BE2C (cell line): ENCODE measurements at regions not wholly inside any gene's neighbourhood (a gene's known extent, or its start where the extent isn't known, plus 50 kb on each side); places are given as distances from the start of the nearest gene placed in this dataset.

Experiments
- DNase-seq: peaks from one replicate; pipeline ENCODE4 v3.0.0-alpha.2; 2020
- H3K27me3 ChIP-seq: fragments of 250-450 bp; sonication (Bioruptor Pico); 2 replicates; pipeline ENCODE4 v1.5.1; 2020; ENCODE audit warnings: mild to moderate bottlenecking
- H3K36me3 ChIP-seq: fragments of 250-450 bp; sonication (Bioruptor Pico); 2 replicates; pipeline ENCODE4 v1.5.1; 2020; ENCODE audit warnings: mild to moderate bottlenecking
- H3K4me1 ChIP-seq: fragments of 250-450 bp; sonication (Bioruptor Pico); 2 replicates; pipeline ENCODE4 v1.5.1; 2020
- H3K4me3 ChIP-seq: 2 replicates; pipeline ENCODE4 v1.5.1; 2011; ENCODE audit warnings: low read depth, low read length
- H3K9me3 ChIP-seq: fragments of 250-450 bp; sonication (Bioruptor Pico); 2 replicates; pipeline ENCODE4 v1.5.1; 2020
- CTCF ChIP-seq: IDR thresholded peaks from 2 replicates; pipeline ENCODE4 v1.5.1; 2012; ENCODE audit warnings: mild to moderate bottlenecking, low read depth, low read length

GRCh38 chr2:234179031-234179363, 128.5 kb downstream of the SPP2 start:
- Histone ChIP-seq H3K9me3 (no peaks in the 10 kb centered on the region), H3K36me3 (no peaks in the 10 kb centered on the region), H3K27me3 (no peaks in the 10 kb centered on the region), H3K4me1 (no peaks in the 10 kb centered on the region; the same call in 1 of the 2 replicates), H3K4me3 (no peak overlapping the region)
- TF ChIP-seq CTCF, result no peak
- DNase-seq, result no peak

DNA sequence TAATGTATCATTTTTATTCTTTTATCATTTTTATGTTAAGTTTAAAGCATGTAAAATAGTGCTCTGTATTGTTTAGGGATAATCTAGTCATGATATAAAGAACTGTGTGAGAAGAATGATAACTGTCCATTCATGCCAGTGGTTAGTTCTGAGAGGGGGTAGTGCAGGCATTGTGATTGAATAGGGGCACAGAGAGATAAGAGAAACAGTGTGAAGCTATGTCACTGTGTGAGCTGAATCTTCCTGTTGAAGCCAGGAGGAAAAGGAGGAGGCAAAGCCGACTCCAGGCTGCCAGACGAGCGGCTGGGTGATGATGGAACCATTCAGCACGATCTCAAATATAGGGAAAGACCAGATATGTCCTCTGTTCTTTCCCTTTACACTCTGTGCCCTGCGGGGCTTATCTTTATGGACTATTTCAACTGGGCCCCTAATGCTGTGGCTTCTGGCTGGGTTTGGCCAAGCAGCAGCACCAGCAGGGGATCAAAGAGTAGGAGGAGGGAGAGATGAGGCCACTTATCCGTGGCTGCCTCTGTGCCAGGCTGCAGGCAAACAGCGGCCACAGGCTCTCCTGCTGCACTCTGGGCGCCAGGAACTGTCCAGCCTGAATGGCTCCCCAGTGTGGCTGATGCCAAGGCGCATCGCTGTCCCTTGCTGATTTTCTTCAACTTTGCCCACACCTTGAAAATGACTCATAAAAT, 128.0 kb downstream of the SPP2 start:
- H3K36me3 ChIP-seq, result no peaks in the 10 kb centered on the region
- DNase-seq, result peak; percentile 20
- H3K4me3 ChIP-seq, result no peak overlapping the region
- no peaks in the 10 kb centered on the region for H3K27me3 ChIP-seq
- H3K4me1 ChIP-seq, result no peaks in the 10 kb centered on the region; the same call in 1 of the 2 replicates
- no peak for TF ChIP-seq CTCF
- H3K9me3 ChIP-seq, result no peaks in the 10 kb centered on the region

GRCh38 chr2:234175649-234176048, 125.1 kb downstream of the SPP2 start:
- Histone ChIP-seq H3K4me1 (no peaks in the 10 kb centered on the region; the same call in 1 of the 2 replicates), H3K4me3 (no peak overlapping the region), H3K9me3 (no peaks in the 10 kb centered on the region), H3K36me3 (no peaks in the 10 kb centered on the region), H3K27me3 (no peaks in the 10 kb centered on the region)
- no peak for DNase-seq
- no peak for TF ChIP-seq CTCF

- Histone ChIP-seq H3K27me3 (no peaks in the 10 kb centered on the region), H3K36me3 (no peaks in the 10 kb centered on the region), H3K4me3 (no peak overlapping the region), H3K4me1 (no peaks in the 10 kb centered on the region; the same call in 1 of the 2 replicates), H3K9me3 (no peaks in the 10 kb centered on the region)
- TF ChIP-seq CTCF, result no peak
- DNase-seq, result no peak
Measured at GRCh38 chr2:234174742-234175141, 124.2 kb downstream of the SPP2 start.

- Histone ChIP-seq H3K4me1 (no peaks in the 10 kb centered on the region), H3K9me3 (no peaks in the 10 kb centered on the region), H3K36me3 (no peaks in the 10 kb centered on the region), H3K27me3 (no peaks in the 10 kb centered on the region), H3K4me3 (no peak overlapping the region)
- no peak for DNase-seq
- no peak for TF ChIP-seq CTCF
Measured at GRCh38 chr2:234172532-234172931, 122.0 kb downstream of the SPP2 start.

DNA sequence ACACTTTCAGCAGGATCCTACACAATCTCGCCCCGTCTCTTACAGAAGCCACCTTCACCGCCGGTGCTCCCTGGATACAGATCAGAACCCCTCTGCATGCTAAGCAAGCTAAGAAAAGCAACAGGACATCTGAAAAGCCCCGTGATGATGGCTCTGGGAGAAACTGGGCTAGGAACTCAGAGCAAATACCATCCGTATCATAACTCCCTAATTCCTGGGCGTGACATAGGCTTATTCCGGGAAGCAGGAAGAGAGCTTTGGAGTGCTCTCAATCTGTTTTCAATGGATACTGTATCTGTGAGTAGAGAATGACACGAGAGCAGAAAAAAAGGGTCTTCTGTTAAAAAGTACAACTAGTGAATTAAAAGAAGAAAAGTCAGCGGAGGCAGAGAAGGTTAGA, 121.6 kb downstream of the SPP2 start:
- no peaks in the 10 kb centered on the region for H3K27me3 ChIP-seq
- H3K4me1 ChIP-seq, result no peaks in the 10 kb centered on the region
- no peaks in the 10 kb centered on the region for H3K36me3 ChIP-seq
- TF ChIP-seq CTCF, result no peak
- DNase-seq, result no peak
- H3K4me3 ChIP-seq, result no peak overlapping the region
- H3K9me3 ChIP-seq, result no peaks in the 10 kb centered on the region
